GM21619 (cell line): ENCODE measurements at regions not wholly inside any gene's neighbourhood (a gene's known extent, or its start where the extent isn't known, plus 50 kb on each side); places are given as distances from the start of the nearest gene placed in this dataset.
"Not testable (repeated sequence)": the region's sequence is repeated elsewhere in the genome, so short reads cannot be mapped to it uniquely, and the experiment has no call there.

Experiments
- ATAC-seq: cut with Tn5 transposase; IDR thresholded peaks from one replicate; pipeline ENCODE4 v1.9.1; 2021; ENCODE audit not compliant: unreplicated experiment

GRCh38 chr13:62450759-62451158, 1035.1 kb upstream of the PCDH20 start:
- ATAC-seq: no peak

- ATAC-seq: not testable (repeated sequence)
These were observed 1032.2 kb upstream of the PCDH20 start for GRCh38 chr13:62447771-62448382.

- ATAC-seq: no peak
These were observed 1029.2 kb upstream of the PCDH20 start for GRCh38 chr13:62444805-62445204.

GRCh38 chr13:62434081-62434480, 1018.4 kb upstream of the PCDH20 start:
- ATAC-seq: no peak

GRCh38 chr13:62433660-62434059, 1018.0 kb upstream of the PCDH20 start:
- ATAC-seq: no peak

GRCh38 chr13:62432906-62433305, 1017.3 kb upstream of the PCDH20 start:
- no peak for ATAC-seq

GRCh38 chr13:62432295-62432694, 1016.6 kb upstream of the PCDH20 start:
- no peak for ATAC-seq

- ATAC-seq: no peak
These were observed 1016.2 kb upstream of the PCDH20 start for GRCh38 chr13:62431852-62432251.

GRCh38 chr13:62418872-62419271, 1003.2 kb upstream of the PCDH20 start:
- no peak for ATAC-seq

GRCh38 chr13:62418376-62418775, 1002.7 kb upstream of the PCDH20 start:
- no peak for ATAC-seq

GRCh38 chr13:62407871-62408270, 992.2 kb upstream of the PCDH20 start:
- ATAC-seq: no peak

- no peak for ATAC-seq
These were observed 972.9 kb upstream of the PCDH20 start for GRCh38 chr13:62388515-62388914.

GRCh38 chr13:62387647-62388046, 972.0 kb upstream of the PCDH20 start:
- ATAC-seq: no peak

- not testable (repeated sequence) for ATAC-seq
These were observed 963.6 kb upstream of the PCDH20 start for GRCh38 chr13:62379241-62379640.

GRCh38 chr13:62377838-62378237, 962.2 kb upstream of the PCDH20 start:
- no peak for ATAC-seq

- no peak for ATAC-seq
These were observed 960.0 kb upstream of the PCDH20 start for GRCh38 chr13:62375653-62376052.

GRCh38 chr13:62371737-62372136, 956.1 kb upstream of the PCDH20 start:
- no peak for ATAC-seq

GRCh38 chr13:62367971-62368370, 952.3 kb upstream of the PCDH20 start:
- not testable (repeated sequence) for ATAC-seq

GRCh38 chr13:62360609-62361008, 945.0 kb upstream of the PCDH20 start:
- no peak for ATAC-seq

GRCh38 chr13:62358646-62358932, 942.9 kb upstream of the PCDH20 start:
- no peak for ATAC-seq

GRCh38 chr13:62357887-62358645, 942.4 kb upstream of the PCDH20 start:
- no peak for ATAC-seq

- no peak for ATAC-seq
These were observed 941.3 kb upstream of the PCDH20 start for GRCh38 chr13:62356977-62357376.
